Heart left ventricle (tissue), 16 donors: ENCODE measurements at regions not wholly inside any gene's neighbourhood (a gene's known extent, or its start where the extent isn't known, plus 50 kb on each side); places are given as distances from the start of the nearest gene placed in this dataset.
A peak's percentile ranks its signal among the peaks of the same experiment; 100 is the strongest.

Source experiments
- ATAC-seq, 4 donors: fragments of 200-7000 bp; cut with Tn5 transposase; one replicate each; pipeline ENCODE4 v1.9.1; 2020 to 2022; ENCODE audit warnings: moderate library complexity in 4 of 4, mild to moderate bottlenecking in 3 of 4, moderate number of reproducible peaks in 1 of 4
- DNase-seq, 5 donors: peaks; one replicate each; pipeline ENCODE4 v3.0.0-alpha.2; 2020
- H3K27ac ChIP-seq, 12 donors: fragments of 200-600 bp; sonication (generic) in 4 of 12; one replicate each; pipeline versions ENCODE4 v1.5.0 to v1.8.0; 2016 to 2022; ENCODE audit warnings: mild to moderate bottlenecking in 2 of 12
- H3K27me3 ChIP-seq, 9 donors: fragments of 200-600 bp; sonication (generic) in 2 of 9; one replicate each; pipeline versions ENCODE4 v1.5.1 to v1.8.0; 2016 to 2022; ENCODE audit warnings: mild to moderate bottlenecking in 3 of 9
- H3K36me3 ChIP-seq, 9 donors: fragments of 200-600 bp; sonication (generic) in 2 of 9; one replicate each; pipeline versions ENCODE4 v1.5.0 to v1.8.0; 2018 to 2022; ENCODE audit warnings: mild to moderate bottlenecking in 2 of 9
- H3K4me1 ChIP-seq, 12 donors: fragments of 200-600 bp; sonication (generic) in 4 of 12; one replicate each; pipeline versions ENCODE4 v1.5.0 to v1.8.0; 2016 to 2022; ENCODE audit warnings: mild to moderate bottlenecking in 3 of 12
- H3K4me3 ChIP-seq, 12 donors: fragments of 200-600 bp; sonication (generic) in 4 of 12; one replicate each; pipeline versions ENCODE4 v1.5.0 to v1.8.0; 2017 to 2022; ENCODE audit warnings: mild to moderate bottlenecking in 9 of 12, moderate library complexity in 4 of 12
- H3K9me3 ChIP-seq, 12 donors: fragments of 200-600 bp; sonication (generic) in 4 of 12; one replicate each; pipeline versions ENCODE4 v1.5.0 to v1.8.0; 2016 to 2022; ENCODE audit warnings: mild to moderate bottlenecking in 1 of 12
- CTCF ChIP-seq, 12 donors: fragments of 200-600 bp; sonication (generic) in 4 of 12; IDR thresholded peaks; one replicate each; pipeline versions ENCODE4 v1.5.0 to v1.8.0; 2018 to 2022; ENCODE audit warnings: antibody characterized with exemption in 12 of 12, mild to moderate bottlenecking in 5 of 12
- POLR2A ChIP-seq, 2 donors: fragments of 450-650 bp; IDR thresholded peaks; one replicate each; pipeline ENCODE4 v1.6.1; 2017; ENCODE audit warnings: antibody characterized with exemption in 2 of 2, mild to moderate bottlenecking in 2 of 2, moderate library complexity in 2 of 2
- WGBS, 4 donors: extraction: QIAGEN DNeasy Blood & Tissue Kit in 2 of 4; methylation state at CpG; one replicate each; pipeline versions ENCODE4 v1.1.5 to v1.1.7; 2013 to 2018; 5-methylcytosine and 5-hydroxymethylcytosine counted together
- intact Hi-C, 10 donors: fragments of 100-400 bp; cut with DNase I; formaldehyde crosslinking; loops; one replicate each; pipeline versions ENCODE4 v1.11.1 to v1.14.2; 2022
- donor health status: ischemic (EF 13 %, LVEDD 7.1; RV severe dilation, severe dysfunction).
- donor health status: healthy with polysubstance abuse.
- donor health status: DM: no; HTN: yes; CAD: no.
- donor health status: DM: no; HTN: no; CAD: no.
- donor health status: ischemic (EF 25% LVEDD 6.9; RV normal size, moderate dysfunction).
- donor health status: ischemic (EF 25% LVEDD 5.7; RV mildly dilated, moderate dysfunction).
- donor health status: healthy.
- donor health status: DM: yes; HTN: yes; CAD: no.
- donor health status: ischemic (EF 35%, LVEDD 5.7; RV mildly dilated, moderate dysfunction).
- donor health status: nonischemic (EF 11% LVEDD 7.7; RV severe dilation, severe dysfunction).
- donor health status: DM: yes; HTN: yes; CAD: no.
- donor health status: PGD.
- donor health status: ischemic (EF 29% LVEDD 5.4; RV normal size, mild dysfunction).
- donor health status: nonischemic (EF 23%, LVEDD 6.1; RV moderate dilation, normal function).

GRCh38 chr1:55634516-55634915 lies 419.4 kb upstream of the USP24 start:
- ATAC-seq (no peak), DNase-seq (no peak)
- intact Hi-C loops, result no loop called here
- Histone ChIP-seq H3K36me3 (no peaks in the 10 kb centered on the region), H3K4me3 (no peak overlapping the region), H3K9me3 (peaks cover 0 to 16% (median 2%) of the 10 kb centered on the region in 12 donors), H3K27me3 (no peaks in the 10 kb centered on the region), H3K4me1 (peaks cover 0 to 16% (median 0%) of the 10 kb centered on the region in 12 donors), H3K27ac (no peak overlapping the region)
- TF ChIP-seq CTCF (IDR thresholded peaks at IDR 0.05), result no peak
- TF ChIP-seq POLR2A (IDR thresholded peaks at IDR 0.05), result no peak
- 79 to 93% (median 91%) methylated on average over 1 of the region's 1 CpG for WGBS, 4 donors

GRCh38 chr1:55632906-55633305 lies 417.7 kb upstream of the USP24 start:
- H3K27me3 ChIP-seq, result no peaks in the 10 kb centered on the region
- no peak for DNase-seq
- intact Hi-C loops, result no loop called here
- no peak overlapping the region for H3K4me3 ChIP-seq
- 73 to 87% (median 75%) methylated on average over 2 of the region's 2 CpGs for WGBS, 4 donors
- ATAC-seq, result no peak
- no peak overlapping the region for H3K27ac ChIP-seq
- H3K9me3 ChIP-seq, result peaks cover 0 to 16% (median 2%) of the 10 kb centered on the region in 12 donors
- TF ChIP-seq CTCF (IDR thresholded peaks at IDR 0.05), result no peak
- H3K4me1 ChIP-seq, result peaks cover 0 to 16% (median 0%) of the 10 kb centered on the region in 12 donors
- H3K36me3 ChIP-seq, result no peaks in the 10 kb centered on the region

GRCh38 chr1:55632058-55632457 lies 416.9 kb upstream of the USP24 start:
- intact Hi-C loops, result no loop called here
- Histone ChIP-seq H3K27me3 (no peaks in the 10 kb centered on the region), H3K36me3 (no peaks in the 10 kb centered on the region), H3K9me3 (peaks cover 0 to 16% (median 2%) of the 10 kb centered on the region in 12 donors), H3K4me3 (no peak overlapping the region), H3K4me1 (peaks cover 0 to 16% (median 0%) of the 10 kb centered on the region in 12 donors), H3K27ac (no peak overlapping the region)
- DNase-seq, result no peak
- TF ChIP-seq POLR2A (IDR thresholded peaks at IDR 0.05), result no peak
- TF ChIP-seq CTCF (IDR thresholded peaks at IDR 0.05), result no peak
- 52 to 66% (median 62%) methylated on average over 3 of the region's 3 CpGs for WGBS, 4 donors
- ATAC-seq, result peak in 2 of 4 donors; percentile 20 to 83

- H3K9me3 ChIP-seq, result peaks cover 0 to 16% (median 2%) of the 10 kb centered on the region in 12 donors
- no peak for TF ChIP-seq POLR2A (IDR thresholded peaks at IDR 0.05)
- intact Hi-C loops, result no loop called here
- H3K27me3 ChIP-seq, result no peaks in the 10 kb centered on the region
- H3K27ac ChIP-seq, result no peak overlapping the region
- ATAC-seq (peak in 1 of 4 donors; percentile 33), DNase-seq (no peak)
- WGBS, 4 donors, result 49 to 100% (median 98%) methylated on average over 2 of the region's 2 CpGs
- peaks cover 0 to 13% (median 0%) of the 10 kb centered on the region in 12 donors for H3K4me1 ChIP-seq
- H3K4me3 ChIP-seq, result no peak overlapping the region
- no peaks in the 10 kb centered on the region for H3K36me3 ChIP-seq
These were observed 416.3 kb upstream of the USP24 start for GRCh38 chr1:55631509-55631908.

GRCh38 chr1:55626326-55626725 lies 411.2 kb upstream of the USP24 start:
- intact Hi-C loops, result no loop called here
- H3K36me3 ChIP-seq, result no peaks in the 10 kb centered on the region
- ATAC-seq (no peak), DNase-seq (no peak)
- peaks cover 0 to 38% (median 11%) of the 10 kb centered on the region in 12 donors for H3K9me3 ChIP-seq
- no peak overlapping the region for H3K4me3 ChIP-seq
- no peaks in the 10 kb centered on the region for H3K27me3 ChIP-seq
- WGBS, 4 donors, result 82 to 91% (median 87%) methylated on average over 1 of the region's 1 CpG
- no peak overlapping the region for H3K27ac ChIP-seq
- no peak for TF ChIP-seq CTCF (IDR thresholded peaks at IDR 0.05)
- TF ChIP-seq POLR2A (IDR thresholded peaks at IDR 0.05), result no peak
- peaks cover 0 to 5% (median 0%) of the 10 kb centered on the region in 12 donors for H3K4me1 ChIP-seq
